NCI-H1694 treated with DMSO at 0.1 percent for 48 hours (cell line): ENCODE measurements at regions not wholly inside any gene's neighbourhood (a gene's known extent, or its start where the extent isn't known, plus 50 kb on each side); places are given as distances from the start of the nearest gene placed in this dataset.

Experiments used
- DNase-seq: peaks from one replicate; lab custom pipeline; 2025; lab: John Stamatoyannopoulos, UW

- no peak for DNase-seq
Measured at GRCh38 chr17:74145756-74146155, 57.7 kb upstream of the RPL38 start.

GRCh38 chr17:74146196-74146595 is 57.3 kb upstream of the RPL38 start:
- DNase-seq, result peak; percentile 20

GRCh38 chr17:74147056-74147835 is 56.2 kb upstream of the RPL38 start:
- peak; percentile 78 for DNase-seq

GRCh38 chr17:74147966-74148365 is 55.5 kb upstream of the RPL38 start:
- DNase-seq, result no peak

- DNase-seq, result no peak
Measured at GRCh38 chr17:74148446-74148845, 55.0 kb upstream of the RPL38 start.

- no peak for DNase-seq
Measured at GRCh38 chr17:74148901-74149596, 54.4 kb upstream of the RPL38 start.

GRCh38 chr17:74149597-74150427 is 53.7 kb upstream of the RPL38 start:
- no peak for DNase-seq

- no peak for DNase-seq
Measured at GRCh38 chr17:74150428-74151025, 53.0 kb upstream of the RPL38 start.

GRCh38 chr17:74151551-74152315 is 51.7 kb upstream of the RPL38 start:
- DNase-seq, result no peak

- peak; percentile 30 for DNase-seq
Measured at GRCh38 chr17:74152591-74153455, 50.7 kb upstream of the RPL38 start.

- DNase-seq, result no peak
Measured at GRCh38 chr17:74153456-74153810, 50.0 kb upstream of the RPL38 start.
